Colon (tissue), 2 donors: ENCODE measurements at regions not wholly inside any gene's neighbourhood (a gene's known extent, or its start where the extent isn't known, plus 50 kb on each side); places are given as distances from the start of the nearest gene placed in this dataset.

Source experiments
- FAIRE-seq: peaks from 2 replicates; lab custom pipeline; 2012; peaks lifted over from hg19 to GRCh38; lab: Jason Lieb, UNC
- donor health status: control.
- donor health status: control.

DNA sequence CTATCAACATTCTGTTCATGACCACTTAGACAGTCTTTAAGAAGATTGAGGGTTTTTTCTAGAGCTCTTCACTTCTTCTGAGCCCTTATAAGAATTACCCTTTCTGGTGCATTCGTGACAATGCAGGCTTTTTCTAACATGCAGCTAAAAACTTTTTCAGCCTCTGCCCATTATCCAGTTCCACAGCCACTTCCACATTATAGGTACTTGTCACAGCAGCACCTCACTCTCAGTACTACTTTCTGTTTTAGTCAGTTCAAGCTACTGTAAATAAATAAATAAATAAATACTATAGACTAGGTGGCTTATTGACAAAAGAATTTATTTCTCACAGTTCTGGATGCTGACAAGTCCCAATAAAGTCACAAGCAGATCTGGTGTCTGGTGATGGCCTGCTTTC lies 284.4 kb upstream of the PKN2 start:
- no peak for FAIRE-seq

DNA sequence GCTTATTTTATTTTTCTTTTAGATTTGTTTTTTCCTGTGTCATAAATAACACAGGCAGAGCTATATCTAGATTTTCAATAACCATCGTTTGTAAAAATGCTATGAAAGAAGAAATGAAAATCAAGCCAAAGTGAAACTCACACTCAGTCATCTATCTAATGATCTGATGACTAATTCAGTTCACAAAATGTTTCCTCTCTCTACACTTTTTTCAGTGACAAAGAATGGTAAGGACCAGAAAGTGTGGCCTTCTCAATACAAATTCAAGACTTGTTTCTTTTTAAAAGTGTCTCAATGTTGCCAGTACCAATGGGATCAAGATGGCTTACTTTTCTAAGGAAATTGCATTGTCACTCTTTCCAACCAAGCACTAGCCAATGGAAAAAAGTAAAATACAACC lies 282.8 kb upstream of the PKN2 start:
- FAIRE-seq: no peak

DNA sequence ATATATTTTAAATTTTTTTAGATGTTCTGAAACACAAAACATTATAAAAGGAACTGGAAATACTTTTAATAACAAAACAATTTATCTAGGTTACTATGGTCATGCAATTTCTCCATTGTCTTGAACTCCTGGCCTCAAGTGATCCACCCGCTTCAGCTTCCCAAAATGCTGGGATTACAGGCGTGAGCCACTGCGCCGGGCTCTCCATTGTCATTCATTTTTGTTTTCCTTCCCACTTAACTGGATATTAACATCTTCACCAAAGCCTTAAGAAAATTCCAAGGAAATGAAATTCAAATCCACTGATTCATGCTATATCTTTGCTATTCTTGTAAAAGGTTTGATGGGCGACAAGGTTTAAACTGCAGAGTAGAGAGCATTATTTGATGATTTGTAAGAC lies 279.5 kb upstream of the PKN2 start:
- no peak for FAIRE-seq

DNA sequence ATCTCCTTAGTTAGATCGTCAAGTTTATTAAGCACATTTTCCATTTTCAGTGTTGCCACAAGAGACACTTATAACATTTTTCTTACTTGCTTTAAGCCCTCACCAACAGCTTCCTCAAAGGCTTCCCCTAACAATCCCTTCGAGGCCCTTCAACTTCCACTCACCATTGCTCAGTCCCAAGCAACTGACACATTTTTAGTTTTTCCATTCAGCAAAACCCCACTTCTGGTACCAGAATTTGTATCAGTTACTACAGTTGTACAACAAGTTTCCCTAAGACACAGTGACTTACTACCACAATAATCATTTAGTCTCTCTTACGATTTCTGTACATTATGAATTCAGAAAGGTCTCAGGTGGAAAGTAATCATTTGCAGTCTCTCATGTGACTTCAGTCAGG lies 276.8 kb upstream of the PKN2 start:
- no peak for FAIRE-seq

DNA sequence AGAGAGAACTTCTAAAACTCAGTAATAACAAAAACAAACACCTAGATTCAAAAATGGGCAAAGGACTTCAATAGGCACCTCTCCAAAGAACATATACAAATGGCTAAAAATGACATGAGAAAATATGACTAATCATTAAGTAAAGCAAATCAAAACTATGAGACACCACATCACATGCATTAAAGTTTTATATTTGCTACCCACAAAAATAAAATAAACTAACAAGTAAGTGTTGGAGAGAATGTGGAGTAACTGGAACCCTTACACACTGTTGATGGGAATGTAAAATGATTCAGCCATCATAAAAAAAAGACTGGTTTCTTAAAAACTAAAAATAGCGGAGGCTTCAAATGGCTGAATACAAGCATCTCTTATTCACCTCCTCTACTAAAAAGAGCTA lies 262.1 kb upstream of the PKN2 start:
- no peak for FAIRE-seq

DNA sequence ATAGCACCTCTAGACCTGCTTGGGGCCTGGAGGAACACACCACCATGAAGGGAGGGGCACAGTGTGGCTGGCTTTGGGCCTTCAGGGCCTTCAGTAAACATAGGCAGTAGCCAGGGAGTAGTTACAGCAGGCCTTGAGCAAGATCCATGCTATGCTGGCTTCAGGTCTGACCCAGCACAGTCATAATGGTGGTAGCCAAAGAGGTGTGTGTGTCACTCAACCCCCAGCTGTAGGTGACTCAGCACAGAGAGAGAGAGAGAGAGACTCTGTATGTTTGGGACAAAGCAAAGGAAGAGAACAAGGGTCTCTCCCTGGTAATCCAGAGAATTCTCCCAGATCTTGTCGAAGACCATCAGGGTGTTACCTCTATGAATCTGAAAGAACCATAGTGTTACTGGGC lies 250.5 kb upstream of the PKN2 start:
- no peak for FAIRE-seq

DNA sequence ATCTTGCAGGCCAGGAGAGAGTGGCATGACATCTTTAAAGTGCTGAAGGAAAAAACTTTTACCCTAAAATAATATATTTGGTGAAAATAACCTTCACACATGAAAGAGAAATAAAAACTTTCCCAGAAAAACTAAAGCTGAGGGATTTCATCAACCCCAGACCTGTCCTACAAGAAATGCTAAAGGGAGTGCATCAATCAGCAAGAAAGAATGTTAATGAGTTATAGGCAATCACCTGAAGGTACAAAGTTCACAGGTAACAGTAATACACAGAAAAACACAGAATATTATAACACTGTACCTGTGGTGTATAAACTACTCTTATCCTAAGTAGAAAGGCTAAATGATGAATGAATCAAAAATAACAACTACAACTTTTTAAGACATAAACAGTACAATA lies 249.2 kb upstream of the PKN2 start:
- FAIRE-seq: no peak

DNA sequence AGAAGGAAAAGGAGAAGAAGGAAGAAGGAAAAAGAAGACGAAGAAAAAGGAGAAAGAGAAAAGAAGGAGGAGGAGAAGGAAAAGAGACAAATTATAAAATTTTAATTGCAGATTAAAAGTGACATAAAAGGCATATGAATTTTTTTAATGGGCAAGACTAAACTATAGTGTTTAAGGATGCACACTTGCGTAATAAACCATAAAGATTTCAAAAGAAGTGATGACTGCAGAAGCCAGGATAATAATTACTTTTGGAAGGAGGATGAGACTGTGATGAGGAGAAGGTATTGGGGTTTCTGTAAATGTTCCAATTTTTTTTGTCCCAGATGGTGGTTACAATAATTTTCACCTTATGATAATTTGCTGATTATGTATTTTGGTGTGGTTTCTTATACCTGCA lies 243.1 kb upstream of the PKN2 start:
- no peak for FAIRE-seq

DNA sequence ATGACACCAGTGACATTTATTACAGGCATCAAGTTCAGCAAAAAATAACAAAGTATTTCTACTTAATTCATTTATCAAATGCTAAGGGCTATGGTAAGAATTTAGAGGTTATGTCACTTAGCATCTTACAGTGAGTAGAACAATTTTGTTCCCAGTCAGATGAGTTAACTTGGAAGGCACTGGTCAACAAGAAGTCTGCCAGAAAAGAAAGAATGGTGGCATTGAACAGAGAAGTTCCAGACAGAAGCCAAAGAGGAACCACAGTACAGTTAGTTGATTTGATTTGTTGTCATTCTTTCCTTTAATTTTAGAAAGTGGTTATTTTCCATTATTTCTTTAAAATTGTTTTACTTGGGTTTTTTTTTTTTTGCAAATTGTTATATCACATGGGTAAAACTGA lies 232.2 kb upstream of the PKN2 start:
- FAIRE-seq: no peak

DNA sequence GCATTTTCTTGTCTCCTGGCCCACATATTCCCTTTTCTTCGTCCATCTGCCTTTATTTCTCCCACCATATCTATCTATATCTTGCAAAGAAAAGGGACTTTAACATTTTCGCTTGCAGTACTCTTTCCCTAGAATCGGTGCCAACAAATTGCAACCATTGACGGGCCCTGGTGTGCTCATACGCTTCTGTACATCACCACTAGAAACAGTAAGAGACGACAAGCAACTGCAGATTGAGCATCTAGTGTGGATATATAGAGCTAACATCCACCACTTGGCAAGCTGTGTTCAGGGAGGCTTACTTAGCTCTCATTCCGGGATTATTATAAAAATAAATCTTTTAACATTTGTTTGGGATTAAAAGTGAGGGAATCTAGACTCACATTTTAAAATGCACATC lies 230.8 kb upstream of the PKN2 start:
- no peak for FAIRE-seq

DNA sequence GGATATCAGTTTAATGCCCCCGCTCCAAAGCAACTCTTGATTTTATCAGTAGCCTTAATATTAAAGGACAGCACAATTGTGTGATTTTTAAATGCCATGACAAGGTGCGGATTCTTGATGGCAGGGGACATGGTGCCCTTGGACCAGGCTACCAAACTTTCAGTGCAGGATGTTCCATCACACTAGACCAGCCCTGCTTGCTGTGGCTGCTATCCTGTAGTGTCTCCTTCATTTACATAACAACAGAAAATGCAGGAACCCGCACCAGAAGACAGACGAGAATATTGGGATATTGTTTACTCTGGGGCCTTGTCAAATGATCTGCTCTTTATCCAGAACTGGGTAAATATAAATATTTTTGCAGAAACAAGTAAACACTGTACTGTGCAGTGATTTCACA lies 229.3 kb upstream of the PKN2 start:
- FAIRE-seq: no peak

DNA sequence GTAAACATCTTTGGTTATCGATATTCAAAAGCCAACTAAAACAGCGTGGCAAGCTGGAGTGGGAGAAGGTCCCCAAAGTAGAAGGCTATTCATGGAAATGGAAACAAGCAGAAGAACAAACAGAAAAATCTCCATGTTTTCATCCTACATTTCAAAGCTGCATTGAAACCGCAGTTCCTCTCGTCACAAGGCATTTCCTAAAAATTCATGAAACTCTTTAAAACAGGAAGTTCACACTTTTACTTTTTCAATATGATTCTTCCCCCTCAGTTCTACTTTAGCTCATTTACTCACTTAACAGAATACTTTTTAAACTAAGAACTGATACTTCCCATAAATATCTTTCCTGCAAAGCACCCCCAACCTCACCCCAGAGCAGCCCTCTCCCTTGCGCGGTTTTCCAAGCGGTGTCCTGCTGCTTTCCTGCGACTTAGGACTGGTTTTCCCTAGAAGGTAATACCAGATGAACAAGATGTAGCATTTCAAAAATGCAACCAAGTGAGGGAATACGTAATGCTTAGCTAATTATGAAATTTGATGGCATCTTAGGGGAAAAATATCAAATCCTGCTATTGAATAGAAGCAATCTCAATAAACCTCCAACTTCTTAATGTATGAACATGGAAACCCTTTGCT lies 228.3 kb upstream of the PKN2 start:
- no peak for FAIRE-seq

DNA sequence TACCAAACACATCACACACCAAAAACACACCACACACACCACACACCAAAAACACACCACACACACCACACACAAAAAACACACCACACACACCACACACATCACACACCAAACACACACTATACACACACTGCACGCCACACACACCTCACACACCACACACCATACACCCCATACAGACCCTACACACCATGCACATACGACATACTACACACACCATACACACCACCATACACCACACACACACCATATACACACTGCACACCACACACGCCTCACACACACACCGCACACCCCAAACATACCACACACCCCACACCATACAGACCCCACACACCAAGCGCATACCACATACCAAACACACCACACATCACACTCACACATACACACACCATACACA lies 226.9 kb upstream of the PKN2 start:
- no peak for FAIRE-seq

DNA sequence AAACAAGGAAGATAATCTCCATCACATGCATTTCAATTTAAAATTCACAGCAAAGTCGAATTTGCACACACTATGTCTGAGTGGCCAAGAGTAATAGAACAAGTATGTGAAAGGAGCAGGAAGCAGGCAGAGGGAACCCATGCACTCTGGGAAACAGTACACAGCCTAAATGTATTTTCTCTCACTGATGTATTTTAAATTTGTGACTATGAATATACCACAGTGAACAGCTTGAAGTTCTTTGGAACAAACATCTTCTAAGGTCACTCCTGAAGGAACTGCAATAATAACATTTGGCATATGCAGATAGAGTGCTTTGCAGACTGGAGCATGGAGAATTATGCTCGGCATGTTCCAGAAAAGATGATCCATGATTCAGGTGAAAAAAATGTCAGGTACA lies 223.1 kb upstream of the PKN2 start:
- FAIRE-seq: no peak

DNA sequence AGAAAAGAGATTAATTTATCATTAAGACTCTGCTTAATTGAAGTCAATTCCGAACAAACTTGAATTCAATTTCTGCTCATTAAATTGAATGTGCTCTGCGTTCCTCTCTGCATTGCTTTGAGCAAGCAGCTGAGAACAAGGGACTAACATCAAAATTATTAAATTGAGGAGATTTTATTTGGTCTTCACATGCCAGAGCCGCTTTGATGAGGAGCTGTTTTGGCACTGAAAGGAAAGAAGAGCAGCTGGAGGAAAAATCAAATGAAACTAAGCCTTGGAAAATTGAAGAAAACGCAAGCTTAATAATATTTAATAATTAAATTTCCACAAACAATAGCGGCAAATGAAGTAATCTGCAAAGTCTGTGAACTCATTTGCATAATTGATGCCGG lies 222.0 kb upstream of the PKN2 start:
- no peak for FAIRE-seq

DNA sequence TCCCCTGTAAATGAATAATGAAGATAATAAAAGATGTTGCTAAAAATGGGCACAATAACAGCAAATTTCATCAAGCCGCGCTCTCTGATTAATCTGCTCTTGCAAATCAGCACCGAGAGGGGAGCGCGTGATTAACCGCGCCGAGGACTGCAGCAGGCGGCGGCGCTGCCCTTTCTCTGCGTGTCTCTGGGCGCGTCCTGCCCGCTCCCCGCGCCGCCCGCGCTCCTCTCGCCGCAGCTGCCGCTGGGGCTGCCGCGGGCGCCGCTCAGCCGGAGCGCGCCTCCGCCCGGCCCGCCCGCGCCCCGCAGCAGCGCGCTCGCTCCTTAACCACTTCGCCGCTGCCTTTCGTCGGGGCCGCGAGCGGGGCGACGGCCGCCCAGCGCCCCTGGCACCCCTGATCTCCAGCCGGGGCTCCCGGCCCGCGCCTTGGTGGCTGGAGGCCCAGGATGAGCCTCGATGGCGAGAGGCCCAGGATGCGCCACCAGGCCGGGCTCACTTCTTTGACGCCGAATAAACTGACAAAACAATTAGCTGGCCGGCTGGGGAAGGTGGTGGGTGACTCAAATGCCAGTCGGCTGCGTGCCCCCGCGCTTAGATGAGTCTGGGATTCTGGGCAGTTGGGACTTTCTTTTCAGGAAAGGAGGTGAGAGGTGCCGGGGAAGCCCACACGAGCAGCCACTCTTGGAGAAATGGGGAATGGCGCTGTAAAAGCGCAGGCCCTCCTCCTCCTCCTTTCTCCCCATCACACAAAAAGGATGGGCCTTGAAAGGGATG lies 221.4 kb upstream of the PKN2 start:
- FAIRE-seq: no peak

DNA sequence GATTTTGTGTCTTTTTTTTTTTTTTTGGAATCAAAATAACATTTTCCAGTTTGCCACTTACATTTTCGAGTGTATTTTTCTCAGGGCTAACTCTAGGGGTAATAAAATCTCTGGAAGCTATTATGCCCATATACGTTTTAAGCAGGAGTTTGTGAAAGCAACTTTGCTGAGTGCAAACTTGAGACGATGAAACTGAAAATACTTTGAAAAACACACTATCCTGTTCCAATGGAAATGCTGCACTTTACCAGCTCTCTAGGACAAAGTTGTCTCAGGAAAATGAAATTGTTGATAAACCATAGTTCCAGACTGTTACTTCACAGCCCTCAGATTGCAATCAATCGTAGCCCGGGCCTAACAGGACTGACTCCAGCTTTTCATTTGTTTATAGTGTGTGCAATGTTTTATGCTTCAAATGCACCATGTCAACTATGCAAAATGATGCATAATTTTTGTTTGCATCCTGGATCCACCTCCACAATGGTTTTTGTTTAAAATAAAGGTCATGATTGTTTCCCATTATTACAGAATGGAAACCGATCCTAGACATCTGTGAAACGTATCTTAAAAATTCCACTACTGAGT lies 220.6 kb upstream of the PKN2 start:
- FAIRE-seq: no peak

DNA sequence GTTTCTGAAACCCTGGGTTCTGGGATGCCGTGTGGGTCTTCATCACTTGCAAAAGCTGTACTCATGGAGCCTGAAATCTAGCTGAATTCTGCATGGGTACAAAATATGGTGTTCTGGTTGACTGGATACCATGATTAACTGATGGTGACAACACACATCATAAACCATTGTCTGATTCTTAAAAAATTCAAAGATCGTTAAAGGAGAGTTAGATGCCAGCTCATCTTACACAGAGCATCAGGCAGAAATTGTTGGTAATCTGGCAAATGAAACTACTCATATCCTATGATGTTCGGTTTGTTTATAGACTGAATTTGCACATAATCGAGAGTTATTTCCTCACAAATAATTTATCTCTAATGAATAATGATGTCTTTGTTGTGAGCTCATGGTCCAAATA lies 218.1 kb upstream of the PKN2 start:
- FAIRE-seq: no peak

DNA sequence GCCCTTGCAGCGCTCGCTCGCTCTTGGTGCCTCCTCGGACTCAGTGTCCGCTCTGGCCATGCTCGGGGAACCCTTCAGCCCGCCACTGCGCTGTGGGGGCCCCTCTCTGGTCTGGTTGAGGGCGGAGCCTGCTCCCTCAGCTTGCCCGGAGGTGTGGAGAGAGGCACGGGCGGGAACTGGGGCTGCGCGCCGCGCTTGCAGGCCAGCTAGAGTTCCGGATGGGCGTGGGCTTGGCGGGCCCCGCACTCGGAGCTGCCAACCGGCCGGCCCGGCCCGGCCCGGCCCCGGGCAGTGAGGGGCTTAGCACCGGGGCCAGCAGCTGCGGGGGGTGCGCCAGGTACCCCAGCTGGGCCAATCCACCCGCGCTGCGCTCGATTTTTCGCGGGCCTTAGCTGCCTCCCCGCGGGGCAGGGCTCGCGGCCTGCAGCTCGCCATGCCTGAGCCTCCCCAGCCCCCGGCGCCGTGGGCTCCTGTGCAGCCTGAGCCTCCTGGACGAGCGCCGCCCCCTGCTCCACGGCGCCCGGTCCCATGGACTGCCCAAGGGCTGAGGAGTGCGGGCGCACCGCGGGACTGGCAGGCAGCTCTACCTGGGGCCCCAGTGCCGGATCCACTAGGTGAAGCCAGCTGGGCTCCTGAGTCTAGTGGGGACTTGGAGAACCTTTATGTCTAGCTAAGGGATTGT lies 217.0 kb upstream of the PKN2 start:
- no peak for FAIRE-seq

DNA sequence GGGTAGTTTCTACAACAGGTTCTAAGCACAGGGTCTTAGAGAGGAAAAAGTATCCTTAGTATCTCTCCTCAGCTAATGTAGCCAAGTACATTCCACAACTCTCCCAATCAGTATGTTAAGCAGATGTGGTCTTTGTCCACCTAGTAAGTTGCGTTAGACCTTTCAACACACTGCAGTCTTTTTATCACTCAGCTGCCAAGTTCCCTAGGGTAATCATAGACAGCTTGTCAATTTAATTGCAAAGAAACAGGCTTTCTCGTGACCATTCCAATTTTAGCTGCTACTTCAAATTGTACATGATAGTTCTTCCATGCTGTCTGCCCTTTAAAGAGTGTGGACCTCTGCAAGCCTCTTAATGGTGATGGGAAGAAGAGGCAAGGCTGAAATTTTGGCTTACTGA lies 211.8 kb upstream of the PKN2 start:
- no peak for FAIRE-seq

DNA sequence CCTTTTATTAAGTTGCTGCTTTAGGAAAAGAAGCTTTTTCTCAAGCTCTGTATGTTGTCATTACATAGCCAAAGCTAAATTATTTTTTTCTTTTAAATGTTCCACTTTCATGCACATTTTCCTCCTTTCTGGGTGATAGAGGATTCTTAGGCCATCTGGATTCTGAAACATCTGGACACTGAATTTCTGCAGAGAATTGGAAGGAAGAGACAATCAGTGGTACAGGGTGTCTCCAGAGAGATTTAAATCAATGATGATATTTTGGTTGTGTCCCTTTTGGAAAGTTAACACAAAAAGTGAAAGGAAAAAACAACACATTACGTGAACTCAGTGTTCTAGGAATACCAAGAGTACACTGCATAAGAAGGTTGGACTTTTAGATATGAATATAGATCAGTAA lies 211.4 kb upstream of the PKN2 start:
- no peak for FAIRE-seq

DNA sequence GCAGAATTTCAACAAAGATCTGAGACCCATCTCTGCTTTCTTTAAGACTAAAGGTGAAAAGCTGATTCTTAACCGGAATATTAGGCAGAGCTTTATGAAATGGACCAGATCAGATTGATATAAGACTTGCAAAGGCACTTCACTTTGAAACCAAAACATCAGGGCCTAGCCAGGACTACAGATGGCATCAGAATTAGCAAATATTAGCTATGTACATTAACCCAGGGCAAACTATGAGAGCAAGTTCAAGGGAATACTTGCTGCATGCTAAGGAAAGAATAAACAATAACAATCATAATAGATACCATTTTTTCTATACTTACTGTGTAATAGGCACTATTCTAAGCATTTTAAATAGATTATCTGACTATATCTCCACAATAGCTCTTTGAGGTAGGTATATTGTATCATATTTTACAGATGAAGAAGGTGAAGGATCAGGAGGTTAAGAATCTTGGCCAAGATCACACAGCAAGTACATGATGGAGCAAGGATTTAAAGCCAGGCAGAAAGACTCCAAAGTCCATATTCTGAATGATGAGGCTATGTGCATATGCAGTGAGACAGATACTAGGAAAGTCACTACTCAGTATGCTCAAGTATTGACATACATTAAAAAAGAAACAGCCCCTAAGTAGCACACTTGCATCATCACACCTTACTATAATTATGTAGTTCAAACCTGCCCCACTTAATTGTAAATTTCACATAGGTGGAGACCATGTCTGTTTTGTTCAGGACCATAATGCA lies 209.3 kb upstream of the PKN2 start:
- FAIRE-seq: no peak

DNA sequence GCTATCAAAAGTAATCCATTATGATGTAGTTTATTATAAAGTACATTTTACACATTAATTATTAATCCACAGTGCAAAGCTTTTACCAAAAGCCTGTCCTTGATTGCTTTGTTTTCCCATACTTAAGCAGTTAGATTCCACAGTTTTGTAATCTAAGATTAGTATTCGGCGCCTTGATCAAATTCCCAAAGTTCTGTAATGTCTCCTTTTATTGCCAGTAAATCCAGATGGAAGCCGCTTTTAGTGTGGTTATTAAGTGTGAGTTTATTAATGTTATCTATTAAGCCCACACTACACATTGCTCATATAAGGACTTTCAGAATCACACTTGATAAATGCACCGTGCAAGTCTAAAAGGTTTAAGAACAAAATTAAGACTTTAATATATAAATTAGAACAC lies 199.2 kb upstream of the PKN2 start:
- no peak for FAIRE-seq
